Transverse colon (tissue), 4 donors: ENCODE measurements at regions not wholly inside any gene's neighbourhood (a gene's known extent, or its start where the extent isn't known, plus 50 kb on each side); places are given as distances from the start of the nearest gene placed in this dataset.

ENCODE experiments used
- POLR2AphosphoS5 ChIP-seq, 3 donors: sonication (generic); formaldehyde crosslinking; IDR thresholded peaks; one replicate each; pipeline ENCODE4 v1.6.1; 2016; ENCODE audit warnings: antibody characterized with exemption in 3 of 3
- TF ChIP-seq, protein P1 (sequence below), 5 experiments: fragments of 200-600 bp in 3 of 5; fragments of 450-650 bp in 2 of 5; sonication (generic) in 3 of 5; IDR thresholded peaks; 1 replicate in 2 of 5; 2 replicates in 3 of 5; pipeline ENCODE4 v1.5.1; 2016 to 2017; ENCODE audit warnings: antibody characterized with exemption in 5 of 5, inconsistent platforms in 3 of 5, mild to moderate bottlenecking in 2 of 5, moderate library complexity in 1 of 5

DNA sequence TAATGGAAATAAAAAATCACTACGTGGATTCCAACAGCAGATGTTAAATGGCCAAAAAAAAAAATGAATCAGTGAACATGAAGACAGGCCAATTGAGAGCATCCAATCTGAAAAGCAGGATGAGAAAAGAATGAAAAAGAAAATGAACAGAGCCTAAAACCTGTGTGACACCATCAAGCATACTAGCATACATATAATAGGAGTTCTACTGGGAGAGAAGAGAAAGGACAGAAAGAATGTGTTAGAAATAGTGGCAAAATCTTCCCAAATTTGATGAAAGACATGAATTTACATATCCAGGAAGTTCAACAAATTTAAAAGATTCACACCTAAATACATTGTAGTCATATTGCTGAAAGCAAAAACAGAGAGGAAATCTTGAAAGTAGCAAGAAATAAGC lies 59.7 kb upstream of the PHF6 start:
- TF ChIP-seq, protein P1, sequence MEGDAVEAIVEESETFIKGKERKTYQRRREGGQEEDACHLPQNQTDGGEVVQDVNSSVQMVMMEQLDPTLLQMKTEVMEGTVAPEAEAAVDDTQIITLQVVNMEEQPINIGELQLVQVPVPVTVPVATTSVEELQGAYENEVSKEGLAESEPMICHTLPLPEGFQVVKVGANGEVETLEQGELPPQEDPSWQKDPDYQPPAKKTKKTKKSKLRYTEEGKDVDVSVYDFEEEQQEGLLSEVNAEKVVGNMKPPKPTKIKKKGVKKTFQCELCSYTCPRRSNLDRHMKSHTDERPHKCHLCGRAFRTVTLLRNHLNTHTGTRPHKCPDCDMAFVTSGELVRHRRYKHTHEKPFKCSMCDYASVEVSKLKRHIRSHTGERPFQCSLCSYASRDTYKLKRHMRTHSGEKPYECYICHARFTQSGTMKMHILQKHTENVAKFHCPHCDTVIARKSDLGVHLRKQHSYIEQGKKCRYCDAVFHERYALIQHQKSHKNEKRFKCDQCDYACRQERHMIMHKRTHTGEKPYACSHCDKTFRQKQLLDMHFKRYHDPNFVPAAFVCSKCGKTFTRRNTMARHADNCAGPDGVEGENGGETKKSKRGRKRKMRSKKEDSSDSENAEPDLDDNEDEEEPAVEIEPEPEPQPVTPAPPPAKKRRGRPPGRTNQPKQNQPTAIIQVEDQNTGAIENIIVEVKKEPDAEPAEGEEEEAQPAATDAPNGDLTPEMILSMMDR (IDR thresholded peaks at IDR 0.05): no peak
- no peak for TF ChIP-seq POLR2AphosphoS5 (IDR thresholded peaks at IDR 0.05)
